GM21825 (cell line): ENCODE measurements at regions not wholly inside any gene's neighbourhood (a gene's known extent, or its start where the extent isn't known, plus 50 kb on each side); places are given as distances from the start of the nearest gene placed in this dataset.
"Not testable (repeated sequence)": the region's sequence is repeated elsewhere in the genome, so short reads cannot be mapped to it uniquely, and the experiment has no call there.

Experiments used
- ATAC-seq: cut with Tn5 transposase; IDR thresholded peaks from one replicate; pipeline ENCODE4 v1.9.1; 2021; ENCODE audit warnings: mild to moderate bottlenecking, moderate library complexity; ENCODE audit not compliant: unreplicated experiment

DNA sequence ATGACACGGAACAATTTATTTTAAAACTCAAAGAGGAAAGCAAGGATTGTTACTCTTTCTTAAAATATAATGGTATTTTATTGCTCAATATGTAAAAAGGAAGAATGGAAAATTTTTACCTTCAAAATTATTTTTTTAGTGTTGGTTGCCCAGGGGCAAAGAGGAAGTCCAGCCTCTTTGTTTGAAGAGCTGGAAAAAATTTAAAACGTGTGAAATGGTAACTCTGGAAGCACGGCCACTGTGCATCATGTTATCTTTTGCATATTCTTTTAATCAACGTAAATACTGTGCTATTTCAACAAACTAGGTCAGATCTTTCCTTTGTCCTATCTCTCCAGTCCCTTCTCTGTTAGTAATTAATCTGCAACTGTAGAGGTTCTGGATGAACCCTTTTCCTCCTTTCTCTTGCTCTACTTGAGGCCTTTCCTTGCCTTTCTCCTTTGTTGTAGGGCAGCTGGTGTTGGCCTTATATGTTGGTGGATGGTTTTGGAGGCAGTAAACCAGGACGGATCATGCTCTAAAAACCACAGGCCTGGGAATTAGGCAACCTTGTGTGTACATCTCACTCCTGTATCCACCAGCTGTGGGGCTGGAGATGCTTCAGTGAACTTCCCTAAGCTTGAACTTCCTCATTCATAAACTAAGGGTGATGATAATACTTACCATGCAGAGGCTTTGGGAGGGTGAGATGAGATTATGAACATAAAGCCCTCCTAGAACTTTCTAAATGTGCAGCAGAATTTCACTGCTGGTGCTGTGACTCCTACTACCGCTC is 143.3 kb downstream of the PRL start:
- no peak for ATAC-seq

DNA sequence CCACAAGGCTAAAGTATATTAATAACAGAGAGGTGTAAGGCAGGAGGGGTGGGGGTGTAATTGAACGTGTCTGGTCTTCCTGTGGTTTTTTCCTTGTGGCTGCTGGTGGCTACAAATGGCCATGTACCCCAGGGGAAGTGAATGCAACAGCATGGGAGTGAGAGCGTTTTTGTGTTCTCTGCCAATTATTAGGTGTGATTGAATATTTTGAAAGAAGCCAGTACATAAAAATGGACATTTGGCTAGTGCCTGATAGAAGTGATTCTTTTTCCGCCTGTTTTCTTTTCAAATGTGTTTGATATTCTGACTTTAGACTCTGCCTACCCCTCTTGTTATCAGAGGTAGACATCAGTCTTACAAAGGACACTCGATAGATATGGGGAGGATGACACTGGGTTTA is 141.3 kb downstream of the PRL start:
- ATAC-seq, result no peak

DNA sequence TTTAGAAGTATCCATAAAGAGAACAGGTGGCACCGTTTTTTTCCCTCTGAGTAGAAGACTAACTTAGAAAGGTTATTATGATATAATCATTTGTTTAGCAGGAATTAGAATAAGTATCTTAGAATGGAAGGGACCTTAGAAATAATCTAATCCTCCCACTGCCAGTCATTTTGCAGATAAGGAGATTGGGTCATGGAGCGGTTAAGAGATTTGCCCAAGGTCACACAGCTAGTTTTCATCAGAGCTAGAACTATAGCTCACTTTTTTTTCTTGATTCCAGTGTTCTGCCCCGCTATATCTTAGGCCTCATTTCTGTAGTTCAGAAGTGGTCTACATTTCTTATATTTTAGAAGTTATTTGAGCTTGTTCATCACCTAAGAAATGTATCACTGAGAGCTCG is 139.6 kb downstream of the PRL start:
- no peak for ATAC-seq

DNA sequence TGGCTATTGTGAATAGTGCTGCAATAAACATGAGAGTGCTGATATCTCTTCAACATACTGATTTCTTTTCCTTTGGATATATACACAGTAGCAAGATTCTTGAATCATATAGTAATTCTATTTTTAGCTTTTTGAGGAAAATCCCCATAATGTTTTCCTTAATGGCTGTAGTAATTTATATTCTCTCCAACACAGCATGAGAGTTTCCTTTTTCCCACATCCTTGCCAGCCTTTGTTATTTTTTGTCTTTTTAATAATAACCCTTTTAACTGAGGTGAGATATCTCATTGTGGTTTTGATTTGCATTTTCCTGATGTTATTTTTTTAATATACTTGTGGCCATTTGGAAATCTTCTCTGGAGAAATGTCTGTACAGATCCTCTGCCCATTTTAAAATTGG is 132.6 kb downstream of the PRL start:
- no peak for ATAC-seq

DNA sequence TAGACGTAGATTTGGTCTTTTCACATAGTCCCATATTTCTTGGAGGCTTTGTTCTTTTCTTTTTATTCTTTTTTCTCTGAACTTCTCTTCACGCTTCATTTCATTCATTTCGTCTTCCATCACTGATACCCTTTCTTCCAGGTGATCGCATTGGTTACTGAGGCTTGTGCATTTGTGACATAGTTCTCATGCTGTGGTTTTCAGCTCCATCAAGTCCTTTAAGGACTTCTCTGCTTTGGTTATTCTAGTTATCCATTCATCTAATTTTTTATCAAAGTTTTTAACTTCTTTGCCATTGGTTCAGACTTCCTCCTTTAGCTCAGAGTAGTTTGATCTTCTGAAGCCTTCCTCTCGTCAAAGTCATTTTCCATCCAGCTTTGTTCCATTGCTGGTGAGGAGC is 125.8 kb downstream of the PRL start:
- ATAC-seq, result not testable (repeated sequence)

DNA sequence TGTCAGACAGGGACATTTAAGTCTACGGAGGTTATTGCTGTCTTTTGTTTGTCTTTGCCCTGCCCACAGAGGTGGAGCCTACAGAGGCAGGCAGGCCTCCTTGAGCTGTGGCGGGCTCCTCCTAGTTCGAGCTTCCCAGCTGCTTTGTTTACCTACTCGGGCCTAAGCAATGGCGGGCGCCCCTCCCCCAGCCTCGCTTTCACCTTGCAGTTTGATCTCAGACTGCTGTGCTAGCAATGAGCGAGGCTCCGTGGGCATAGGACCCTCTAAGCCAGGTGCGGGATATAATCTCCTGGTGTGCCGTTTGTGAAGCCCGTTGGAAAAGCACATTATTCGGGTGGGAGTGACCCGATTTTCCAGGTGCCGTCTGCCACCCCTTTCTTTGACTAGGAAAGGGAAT is 125.0 kb downstream of the PRL start:
- not testable (repeated sequence) for ATAC-seq

DNA sequence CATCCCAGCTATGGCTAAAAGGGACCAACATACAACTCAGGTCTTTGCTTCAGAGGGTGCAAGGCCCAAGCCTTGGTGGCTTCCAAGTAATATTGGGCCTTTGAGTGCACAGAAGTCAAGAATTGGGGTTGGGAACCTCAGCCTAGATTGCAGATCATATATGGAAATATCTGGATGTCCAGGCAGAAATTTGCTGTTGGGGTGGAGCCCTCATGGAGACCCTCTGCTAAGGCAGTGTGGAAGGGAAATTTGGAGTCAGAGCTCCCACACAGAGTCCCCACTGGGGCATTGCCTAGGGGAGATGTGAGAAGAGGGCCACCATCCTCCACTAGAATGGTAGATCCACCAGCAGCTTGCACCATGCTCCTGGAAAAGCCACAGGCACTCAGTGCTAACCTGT is 123.5 kb downstream of the PRL start:
- ATAC-seq, result no peak

DNA sequence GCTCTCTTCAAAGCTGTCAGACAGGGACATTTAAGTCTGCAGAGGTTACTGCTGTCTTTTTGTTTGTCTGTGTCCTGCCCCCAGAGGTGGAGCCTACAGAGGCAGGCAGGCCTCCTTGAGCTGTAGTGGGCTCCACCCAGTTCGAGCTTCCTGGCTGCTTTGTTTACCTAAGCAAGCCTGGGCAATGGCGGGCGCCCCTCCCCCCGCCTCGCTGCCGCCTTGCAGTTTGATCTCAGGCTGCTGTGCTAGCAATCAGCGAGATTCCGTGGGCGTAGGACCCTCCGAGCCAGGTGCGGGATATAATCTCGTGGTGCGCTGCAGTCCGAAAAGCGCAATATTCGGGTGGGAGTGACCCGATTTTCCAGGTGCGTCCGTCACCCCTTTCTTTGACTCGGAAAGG is 116.6 kb downstream of the PRL start:
- not testable (repeated sequence) for ATAC-seq

DNA sequence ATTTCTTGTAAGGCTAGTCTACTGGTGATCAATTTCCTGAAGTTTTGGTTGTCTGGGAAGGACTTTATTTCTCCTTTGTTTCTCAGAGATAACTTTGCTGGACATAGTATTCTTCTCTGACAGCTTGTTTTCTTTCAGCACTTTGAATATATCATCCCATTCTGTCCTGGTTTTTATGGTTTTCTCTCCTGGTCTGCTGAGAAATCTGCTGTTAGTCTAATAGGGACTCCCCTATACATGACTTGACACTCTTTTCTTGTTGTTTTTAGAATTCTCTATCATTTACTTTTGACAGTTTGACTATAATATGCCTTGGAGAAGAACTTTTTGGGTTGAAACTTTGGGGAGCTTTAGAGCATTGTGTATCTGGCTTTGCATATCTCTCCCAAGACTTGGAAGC is 112.5 kb downstream of the PRL start:
- no peak for ATAC-seq

DNA sequence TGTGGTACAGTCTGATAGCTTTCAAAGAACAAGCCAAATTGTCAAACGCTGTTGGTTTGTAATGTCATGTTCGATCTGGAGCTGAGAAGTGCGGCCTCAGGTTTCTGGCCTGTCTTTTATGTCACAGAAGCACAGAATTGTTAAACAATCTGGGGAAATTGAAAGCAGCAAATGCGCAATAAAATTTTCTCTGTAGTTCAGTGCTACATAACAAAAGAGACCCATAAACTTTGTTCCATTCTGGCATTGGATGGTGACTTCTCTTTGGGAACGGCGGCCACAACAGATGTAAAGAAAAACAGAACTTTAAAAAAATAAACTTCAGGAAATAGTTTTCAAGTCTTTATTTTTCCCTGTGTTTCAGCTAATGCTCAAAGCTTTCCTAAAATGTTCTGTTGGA is 106.9 kb downstream of the PRL start:
- no peak for ATAC-seq

DNA sequence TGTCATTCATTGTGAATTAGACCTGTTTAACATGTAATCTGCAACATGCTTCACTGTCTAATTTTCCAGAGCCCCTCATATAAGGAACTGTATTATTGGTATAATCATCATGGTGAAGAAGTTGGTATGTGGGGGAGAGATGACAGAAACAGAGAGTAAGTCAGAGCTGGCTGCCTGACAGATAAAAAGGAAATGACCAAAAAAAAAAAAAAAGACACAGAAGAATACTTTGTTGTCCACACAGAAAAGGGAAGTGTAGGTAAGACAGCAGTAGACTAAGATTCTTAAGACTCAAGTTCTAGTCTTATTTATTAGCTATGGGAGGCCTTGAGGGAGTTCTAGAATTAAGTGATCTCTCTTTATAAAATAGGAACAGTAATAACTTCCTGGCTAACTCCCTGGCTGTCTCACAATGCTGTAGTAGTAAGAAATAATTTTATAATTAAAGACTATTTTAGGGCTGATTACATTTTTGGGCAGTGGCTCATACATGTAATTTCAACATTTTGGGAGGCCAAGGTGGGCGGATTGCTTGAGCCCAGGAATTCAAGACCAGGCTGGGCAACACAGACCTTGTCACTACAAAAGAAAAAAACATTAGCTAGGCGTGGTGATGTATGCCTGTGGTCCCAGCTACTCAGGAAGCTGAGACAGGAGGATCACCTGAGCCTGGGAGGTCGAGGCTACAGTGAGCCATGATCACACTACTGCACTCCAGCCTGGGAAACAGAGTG is 102.5 kb downstream of the PRL start:
- no peak for ATAC-seq

DNA sequence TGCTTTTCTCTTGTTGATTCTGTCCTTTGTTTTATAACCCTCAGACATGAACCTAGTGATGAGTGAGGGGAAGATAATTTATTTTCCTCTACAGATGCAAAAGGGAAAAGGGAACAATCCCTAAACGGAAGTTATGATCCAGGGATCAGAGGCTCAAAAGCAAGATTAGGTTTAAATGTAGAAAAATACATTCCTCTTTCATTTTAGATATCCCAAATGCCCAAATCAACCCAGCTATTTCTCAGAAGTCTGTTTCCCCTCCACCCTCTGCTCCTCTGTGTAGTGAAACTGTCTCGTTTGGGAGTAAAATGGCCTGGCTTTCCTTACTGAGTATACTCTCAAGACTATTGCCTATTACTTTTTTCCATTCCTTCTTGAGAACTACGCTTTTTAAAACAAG is 97.1 kb downstream of the PRL start:
- ATAC-seq, result no peak

DNA sequence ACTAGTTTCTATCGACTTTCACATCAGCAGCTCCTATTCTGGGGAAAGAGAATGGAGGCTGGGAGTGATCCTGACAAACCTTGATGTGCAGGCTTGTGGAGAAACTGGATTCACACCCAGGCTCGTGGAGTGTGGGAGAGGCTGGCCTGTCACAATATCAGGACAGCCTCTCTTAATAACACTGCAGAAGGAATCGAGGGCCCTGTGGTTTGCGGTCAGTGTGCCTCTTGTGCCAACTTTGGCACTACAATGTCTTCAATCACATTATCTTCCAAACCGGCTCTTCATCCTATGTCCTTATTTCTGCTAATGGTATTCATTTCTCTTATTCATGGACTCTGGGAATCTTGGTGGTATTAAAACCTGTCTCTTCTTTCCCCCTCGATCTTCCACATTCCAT is 92.7 kb downstream of the PRL start:
- ATAC-seq, result no peak

DNA sequence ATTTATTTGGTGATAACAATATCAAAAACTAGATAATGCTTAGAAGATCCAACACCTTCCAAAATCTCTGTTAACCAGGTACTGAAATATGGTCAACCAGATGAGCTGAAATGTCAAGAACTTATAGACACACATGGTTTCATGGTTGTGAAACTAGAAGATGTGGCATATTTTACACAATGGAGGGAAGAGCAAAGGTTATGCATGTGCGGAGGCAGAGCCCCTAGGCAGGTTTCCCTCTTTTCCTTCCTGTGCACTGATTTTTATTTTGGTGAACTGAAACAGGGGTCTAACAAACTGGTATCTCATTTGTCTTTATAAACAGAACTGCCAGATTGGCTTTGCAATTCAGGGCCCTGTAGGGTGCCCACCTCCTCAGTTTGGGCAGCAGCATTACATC is 91.6 kb downstream of the PRL start:
- no peak for ATAC-seq

DNA sequence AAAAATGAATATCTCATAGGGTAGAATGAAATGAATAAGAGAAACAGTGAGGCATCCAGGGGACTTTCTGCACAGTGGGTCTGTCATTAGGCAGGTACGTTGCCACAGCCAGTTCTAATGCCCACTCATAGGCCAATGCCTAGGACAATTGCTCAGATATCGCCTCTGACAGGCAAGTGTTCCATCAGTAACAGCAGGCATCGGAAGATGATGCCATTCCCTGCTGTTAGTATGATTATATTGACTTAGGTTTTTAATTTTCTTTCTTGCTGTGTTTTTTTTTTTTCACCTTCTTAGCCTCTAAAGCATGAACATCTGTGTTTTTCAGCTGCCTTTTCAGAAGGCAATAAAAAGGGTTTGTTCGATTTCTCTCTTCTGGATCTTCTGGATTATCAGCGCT is 90.7 kb downstream of the PRL start:
- no peak for ATAC-seq

DNA sequence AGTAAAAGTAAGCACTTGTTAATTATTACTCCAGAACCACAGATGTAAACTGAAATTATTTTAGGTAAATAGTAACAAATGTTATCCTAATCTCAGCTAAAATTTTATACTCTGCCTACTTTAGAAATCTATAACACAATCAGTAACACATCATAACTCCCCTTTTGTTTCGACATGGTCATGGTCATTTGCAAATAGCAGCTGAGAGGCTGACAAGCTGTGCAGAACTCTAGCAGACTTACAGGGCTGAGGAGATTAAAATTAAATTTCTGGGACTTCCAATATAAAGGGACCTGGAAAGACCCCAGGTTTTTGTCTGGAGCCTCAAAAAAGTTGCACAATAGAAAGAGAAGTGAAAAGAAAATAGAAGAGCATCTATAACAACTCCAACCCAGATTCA is 88.8 kb downstream of the PRL start:
- no peak for ATAC-seq

DNA sequence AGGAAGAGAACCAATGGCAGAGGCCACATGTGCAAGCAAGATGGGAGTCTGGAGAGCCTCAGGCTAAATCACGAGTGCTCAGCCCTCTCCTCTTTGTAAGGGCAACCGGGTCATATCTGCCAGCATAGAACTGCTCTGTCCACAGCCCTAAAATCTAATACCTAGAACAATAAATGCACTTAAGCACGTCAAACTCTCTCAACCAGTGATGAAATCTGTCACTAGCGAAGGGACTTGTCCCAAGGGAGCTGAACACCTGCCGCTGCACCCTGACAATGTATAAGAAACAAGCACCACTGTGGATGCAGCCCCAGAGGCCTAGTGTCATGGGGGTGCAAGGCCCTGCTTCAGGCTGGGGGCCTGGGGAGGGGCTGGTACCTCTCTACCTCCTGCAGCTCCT is 82.5 kb downstream of the PRL start:
- no peak for ATAC-seq

DNA sequence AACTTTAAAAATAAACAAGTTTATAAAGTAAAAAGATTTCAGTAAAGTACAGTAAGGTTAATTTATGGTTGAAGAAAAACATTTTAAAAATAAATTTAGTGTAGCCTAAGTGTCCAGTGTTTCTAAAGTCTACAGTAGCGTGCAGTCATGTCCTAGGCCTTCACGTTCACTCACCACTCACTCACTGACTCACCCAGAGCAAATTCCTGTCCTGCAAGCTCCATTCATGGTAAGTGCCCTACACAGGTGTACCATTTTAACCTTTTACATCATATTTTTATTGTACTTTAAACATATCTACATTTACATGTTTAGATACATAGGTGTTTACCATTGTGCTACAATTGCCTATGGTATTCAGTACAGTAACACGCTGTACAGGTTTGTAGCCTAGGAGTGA is 81.4 kb downstream of the PRL start:
- ATAC-seq, result not testable (repeated sequence)

DNA sequence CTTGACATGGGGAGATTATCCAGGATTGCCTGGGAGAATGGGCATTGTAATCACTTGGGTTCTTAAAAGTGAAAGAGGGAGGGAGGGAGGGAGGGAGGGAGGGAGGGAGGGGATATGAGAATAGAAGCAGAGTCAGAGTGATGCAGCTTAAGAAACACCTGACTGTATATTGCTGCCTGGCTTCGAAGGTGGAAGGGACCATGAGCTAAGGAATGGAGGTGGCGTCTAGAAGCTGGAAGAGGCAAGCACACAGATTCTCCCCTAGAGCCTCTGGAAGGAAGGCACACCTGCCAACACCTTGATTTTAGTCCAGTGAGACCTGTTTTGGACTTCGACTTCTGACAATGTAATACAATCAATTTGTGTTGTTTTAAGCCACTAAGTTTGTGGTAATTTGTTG is 78.4 kb downstream of the PRL start:
- ATAC-seq, result no peak

DNA sequence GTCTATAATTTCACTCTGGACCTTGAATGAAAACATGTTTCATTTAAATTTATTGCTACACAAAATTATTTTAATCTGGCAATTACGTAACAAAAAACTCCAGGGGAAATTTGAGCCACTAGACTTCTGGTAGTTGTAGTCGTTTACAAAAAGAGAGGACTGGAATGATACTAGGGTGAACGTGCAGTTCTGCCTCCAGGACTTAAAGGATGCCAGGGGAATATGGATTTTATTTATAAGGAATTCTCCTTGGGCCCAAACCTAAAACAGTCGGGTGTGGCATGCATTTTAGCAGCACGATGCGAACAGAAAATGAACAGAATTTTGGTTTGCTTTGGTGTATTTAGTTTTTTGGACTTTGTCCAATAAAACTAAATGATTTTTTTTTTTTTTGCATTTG is 76.9 kb downstream of the PRL start:
- no peak for ATAC-seq

DNA sequence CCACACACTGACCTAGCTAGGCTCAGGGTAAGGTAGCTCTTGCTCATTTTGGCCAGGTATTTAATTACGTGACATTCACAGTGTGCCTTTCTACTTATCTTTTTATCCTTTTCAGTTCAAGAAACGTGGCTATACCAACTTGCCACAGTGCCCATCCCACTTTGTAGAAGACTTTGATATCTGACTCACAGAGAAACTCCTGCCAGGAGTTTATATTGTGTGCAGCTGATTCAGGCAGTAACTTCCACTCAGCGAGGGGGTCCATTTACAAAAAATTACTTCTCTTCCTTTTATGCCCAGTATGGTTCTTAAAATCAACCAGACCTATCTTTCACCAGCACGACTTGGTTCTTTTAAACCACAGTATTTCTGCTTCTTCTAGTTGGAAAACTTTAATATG is 75.6 kb downstream of the PRL start:
- no peak for ATAC-seq

DNA sequence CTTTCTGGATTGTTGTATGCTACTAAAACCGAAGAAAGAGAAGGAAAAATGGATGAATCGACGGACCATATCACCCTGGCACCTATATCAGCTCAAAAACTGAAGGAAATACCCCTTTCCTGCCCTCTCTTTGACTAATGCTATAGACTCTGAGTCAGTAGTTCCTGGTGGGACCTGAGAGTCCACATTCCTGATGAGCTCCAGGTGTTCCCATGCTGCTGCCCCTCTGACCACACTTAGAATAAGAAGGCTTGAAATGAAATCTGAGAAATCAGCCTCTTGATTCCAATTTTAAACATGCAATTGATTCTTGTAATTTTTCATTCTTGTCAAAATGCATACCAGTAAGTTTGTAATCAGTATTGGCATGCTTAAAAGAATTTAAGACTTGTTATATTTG is 75.2 kb downstream of the PRL start:
- no peak for ATAC-seq

DNA sequence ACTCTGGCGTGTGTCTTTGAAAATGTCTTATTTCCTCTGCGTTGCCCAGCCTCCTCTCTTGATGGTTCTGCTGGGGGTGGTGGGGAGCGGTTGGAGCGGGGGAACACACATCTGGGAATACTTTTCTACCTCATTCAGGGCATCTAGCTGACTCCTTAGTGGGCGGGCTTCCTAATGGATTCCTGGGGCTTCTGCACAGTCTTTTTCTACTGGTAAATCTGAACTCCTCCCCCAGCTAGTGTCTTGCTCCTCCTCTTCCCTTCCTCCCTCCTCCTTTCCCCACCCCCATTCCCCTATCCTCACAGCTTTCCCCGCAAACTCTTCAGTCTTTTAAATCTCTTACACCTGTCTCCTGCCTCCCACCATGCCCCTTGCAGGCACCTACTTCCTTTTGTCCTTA is 74.4 kb downstream of the PRL start:
- ATAC-seq, result no peak
